ENCODE measurements at regions not wholly inside any gene's neighbourhood (a gene's known extent, or its start where the extent isn't known, plus 50 kb on each side); places are given as distances from the start of the nearest gene placed in this dataset.
"Not testable (repeated sequence)": the region's sequence is repeated elsewhere in the genome, so short reads cannot be mapped to it uniquely, and the experiment has no call there.

- no peak for DNase-seq (ENCODE audit: low spot score)
Observed at GRCh38 chr17:72363089-72363610, 242.3 kb downstream of the SOX9 start.

GRCh38 chr17:72365857-72366414, 245.1 kb downstream of the SOX9 start:
- DNase-seq (ENCODE audit: low spot score) = no peak

GRCh38 chr17:72366626-72367025, 245.8 kb downstream of the SOX9 start:
- DNase-seq (ENCODE audit: low spot score) = no peak

GRCh38 chr17:72368191-72368590, 247.4 kb downstream of the SOX9 start:
- no peak for DNase-seq (ENCODE audit: low spot score)

GRCh38 chr17:72369366-72369765, 248.5 kb downstream of the SOX9 start:
- DNase-seq (ENCODE audit: low spot score) = no peak

GRCh38 chr17:72370819-72371218, 250.0 kb downstream of the SOX9 start:
- no peak for DNase-seq (ENCODE audit: low spot score)

- no peak for DNase-seq (ENCODE audit: low spot score)
Observed at GRCh38 chr17:72372185-72372584, 251.4 kb downstream of the SOX9 start.

- DNase-seq (ENCODE audit: low spot score) = peak; percentile 86
Observed at GRCh38 chr17:72373910-72374741, 253.3 kb downstream of the SOX9 start.

- DNase-seq (ENCODE audit: low spot score) = no peak
Observed at GRCh38 chr17:72376526-72377345, 255.9 kb downstream of the SOX9 start.

GRCh38 chr17:72378414-72379390, 257.9 kb downstream of the SOX9 start:
- DNase-seq (ENCODE audit: low spot score) = no peak

GRCh38 chr17:72379516-72379915, 258.7 kb downstream of the SOX9 start:
- DNase-seq (ENCODE audit: low spot score) = no peak

- DNase-seq (ENCODE audit: low spot score) = no peak
Observed at GRCh38 chr17:72380120-72380519, 259.3 kb downstream of the SOX9 start.

GRCh38 chr17:72380737-72381136, 259.9 kb downstream of the SOX9 start:
- no peak for DNase-seq (ENCODE audit: low spot score)

- DNase-seq (ENCODE audit: low spot score) = no peak
Observed at GRCh38 chr17:72381597-72382397, 261.0 kb downstream of the SOX9 start.

GRCh38 chr17:72382971-72383722, 262.3 kb downstream of the SOX9 start:
- no peak for DNase-seq (ENCODE audit: low spot score)

- DNase-seq (ENCODE audit: low spot score) = no peak
Observed at GRCh38 chr17:72385475-72385874, 264.7 kb downstream of the SOX9 start.

GRCh38 chr17:72386173-72386572, 265.4 kb downstream of the SOX9 start:
- DNase-seq (ENCODE audit: low spot score) = not testable (repeated sequence)

- DNase-seq (ENCODE audit: low spot score) = no peak
Observed at GRCh38 chr17:72386619-72387237, 265.9 kb downstream of the SOX9 start.

- DNase-seq (ENCODE audit: low spot score) = no peak
Observed at GRCh38 chr17:72387487-72387886, 266.7 kb downstream of the SOX9 start.
